Right lobe of liver (tissue), 6 donors: ENCODE measurements at regions not wholly inside any gene's neighbourhood (a gene's known extent, or its start where the extent isn't known, plus 50 kb on each side); places are given as distances from the start of the nearest gene placed in this dataset.

Experiments used
- ATAC-seq, 4 donors: fragments of 200-7000 bp; cut with Tn5 transposase; one replicate each; pipeline ENCODE4 v1.9.1; 2020; ENCODE audit warnings: mild to moderate bottlenecking in 4 of 4, moderate library complexity in 4 of 4
- DNase-seq, 3 donors: peaks; one replicate each; pipeline ENCODE4 v3.0.0-alpha.2; 2020
- H3K27ac ChIP-seq, 3 donors: fragments of 200-600 bp; one replicate each; pipeline ENCODE4 v1.8.0; 2022
- H3K27me3 ChIP-seq, 2 donors: fragments of 200-600 bp; one replicate each; pipeline ENCODE4 v1.8.0; 2022
- H3K36me3 ChIP-seq, 4 donors: fragments of 200-600 bp; sonication (generic) in 1 of 4; one replicate each; pipeline versions ENCODE4 v1.5.1 to v1.8.0; 2017 to 2022; ENCODE audit warnings: control low read depth in 1 of 4
- H3K4me1 ChIP-seq, 4 donors: fragments of 200-600 bp; sonication (generic) in 1 of 4; one replicate each; pipeline versions ENCODE4 v1.5.1 to v1.8.0; 2017 to 2022; ENCODE audit warnings: control low read depth in 1 of 4
- H3K4me3 ChIP-seq, 3 donors: fragments of 200-600 bp; one replicate each; pipeline ENCODE4 v1.8.0; 2022
- H3K9me3 ChIP-seq, 4 donors: fragments of 200-600 bp; sonication (generic) in 1 of 4; one replicate each; pipeline versions ENCODE4 v1.5.1 to v1.8.0; 2017 to 2022; ENCODE audit warnings: control low read depth in 1 of 4
- CTCF ChIP-seq, 4 donors: fragments of 200-600 bp in 3 of 4; fragments of 450-650 bp in 1 of 4; IDR thresholded peaks; one replicate each; pipeline versions ENCODE4 v1.5.1 to v1.8.0; 2016 to 2022; ENCODE audit warnings: antibody characterized with exemption in 4 of 4, mild to moderate bottlenecking in 2 of 4
- POLR2A ChIP-seq: fragments of 450-650 bp; IDR thresholded peaks from one replicate; pipeline ENCODE4 v1.6.1; 2017; ENCODE audit warnings: antibody characterized with exemption, mild to moderate bottlenecking
- whole genome bisulfite sequencing: methylation state at CpG from one replicate; pipeline ENCODE4 v1.1.6; 2018; ENCODE audit warnings: low coverage, low lambda C conversion rate; ENCODE audit not compliant: insufficient coverage; ENCODE audit errors: missing lambda C conversion rate; 5-methylcytosine and 5-hydroxymethylcytosine counted together
- intact Hi-C, 2 donors: fragments of 100-400 bp; cut with DNase I; formaldehyde crosslinking; loops; one replicate each; pipeline versions ENCODE4 v1.11.2 to v1.14.1; 2022
- donor health status: DM: no; HTN: yes; CAD: no.
- donor health status: DM: no; HTN: no; CAD: no.
- donor health status: DM: no; HTN: no; CAD: no.
- donor health status: DM: no; HTN: yes; CAD: no.
- donor health status: DM: no; HTN: yes; CAD: no.

- ATAC-seq (no peak), DNase-seq (no peak)
- no peak overlapping the region for H3K27ac ChIP-seq
- WGBS: 89% methylated on average over 6 of the region's 6 CpGs
- no peaks in the 10 kb centered on the region for H3K36me3 ChIP-seq
- no peak for TF ChIP-seq POLR2A
- TF ChIP-seq CTCF (IDR thresholded peaks at IDR 0.05): no peak
- H3K4me3 ChIP-seq: no peak overlapping the region
- no peaks in the 10 kb centered on the region for H3K27me3 ChIP-seq
- intact Hi-C loops: no loop called here
- no peaks in the 10 kb centered on the region for H3K9me3 ChIP-seq
- no peaks in the 10 kb centered on the region for H3K4me1 ChIP-seq
Observed at GRCh38 chr2:196565982-196566381, 73.5 kb upstream of the CCDC150 start.

GRCh38 chr2:196566961-196567666, 72.4 kb upstream of the CCDC150 start:
- Histone ChIP-seq H3K4me3 (no peak overlapping the region), H3K27me3 (no peaks in the 10 kb centered on the region), H3K36me3 (no peaks in the 10 kb centered on the region), H3K4me1 (no peaks in the 10 kb centered on the region), H3K27ac (no peak overlapping the region), H3K9me3 (no peaks in the 10 kb centered on the region)
- DNase-seq (no peak), ATAC-seq (no peak)
- intact Hi-C loops: no loop called here
- 68% methylated on average over 4 of the region's 4 CpGs for WGBS
- TF ChIP-seq CTCF (IDR thresholded peaks at IDR 0.05) (no peak), POLR2A (no peak)

- ATAC-seq: no peak
- WGBS: 88% methylated on average over 4 of the region's 6 CpGs
- TF ChIP-seq POLR2A (no peak), CTCF (IDR thresholded peaks at IDR 0.05) (no peak)
Observed at GRCh38 chr2:196568506-196568905, 71.0 kb upstream of the CCDC150 start.

GRCh38 chr2:196584903-196585302, 54.6 kb upstream of the CCDC150 start:
- H3K4me3 ChIP-seq: no peak overlapping the region
- 92% methylated on average over 1 of the region's 1 CpG for WGBS

More at GRCh38 chr2:196568506-196568905, 71.0 kb upstream of the CCDC150 start:
- no peaks in the 10 kb centered on the region for H3K9me3 ChIP-seq
- no peak for DNase-seq
- H3K4me1 ChIP-seq: no peaks in the 10 kb centered on the region
- no peak overlapping the region for H3K4me3 ChIP-seq
- no peaks in the 10 kb centered on the region for H3K36me3 ChIP-seq
- intact Hi-C loops: no loop called here
- no peaks in the 10 kb centered on the region for H3K27me3 ChIP-seq
- no peak overlapping the region for H3K27ac ChIP-seq

More at GRCh38 chr2:196584903-196585302, 54.6 kb upstream of the CCDC150 start:
- no peaks in the 10 kb centered on the region for H3K4me1 ChIP-seq
- intact Hi-C loops: no loop called here
- no peak for DNase-seq
- TF ChIP-seq POLR2A: no peak
- TF ChIP-seq CTCF (IDR thresholded peaks at IDR 0.05): no peak
- no peaks in the 10 kb centered on the region for H3K36me3 ChIP-seq
- no peaks in the 10 kb centered on the region for H3K9me3 ChIP-seq
- no peak for ATAC-seq
- H3K27me3 ChIP-seq: no peaks in the 10 kb centered on the region
- H3K27ac ChIP-seq: no peak overlapping the region
